SU-DHL-6 (cell line): ENCODE measurements at regions not wholly inside any gene's neighbourhood (a gene's known extent, or its start where the extent isn't known, plus 50 kb on each side); places are given as distances from the start of the nearest gene placed in this dataset.

Experiments used
- EZH2phosphoT487 ChIP-seq: fragments of 200-600 bp; sonication (generic), shearing (Covaris generic); conservative IDR thresholded peaks from 2 replicates; pipeline ENCODE4 v1.6.1; 2018; ENCODE audit warnings: mild to moderate bottlenecking, antibody characterized with exemption, low read length, moderate library complexity, mixed read lengths
- TF ChIP-seq, protein P1 (sequence below): fragments of 200-600 bp; sonication (generic); IDR thresholded peaks from one replicate; pipeline ENCODE4 v1.5.1; 2017; ENCODE audit warnings: antibody characterized with exemption, mild to moderate bottlenecking, low read length, moderate library complexity; ENCODE audit not compliant: insufficient read depth, poor library complexity, severe bottlenecking

DNA sequence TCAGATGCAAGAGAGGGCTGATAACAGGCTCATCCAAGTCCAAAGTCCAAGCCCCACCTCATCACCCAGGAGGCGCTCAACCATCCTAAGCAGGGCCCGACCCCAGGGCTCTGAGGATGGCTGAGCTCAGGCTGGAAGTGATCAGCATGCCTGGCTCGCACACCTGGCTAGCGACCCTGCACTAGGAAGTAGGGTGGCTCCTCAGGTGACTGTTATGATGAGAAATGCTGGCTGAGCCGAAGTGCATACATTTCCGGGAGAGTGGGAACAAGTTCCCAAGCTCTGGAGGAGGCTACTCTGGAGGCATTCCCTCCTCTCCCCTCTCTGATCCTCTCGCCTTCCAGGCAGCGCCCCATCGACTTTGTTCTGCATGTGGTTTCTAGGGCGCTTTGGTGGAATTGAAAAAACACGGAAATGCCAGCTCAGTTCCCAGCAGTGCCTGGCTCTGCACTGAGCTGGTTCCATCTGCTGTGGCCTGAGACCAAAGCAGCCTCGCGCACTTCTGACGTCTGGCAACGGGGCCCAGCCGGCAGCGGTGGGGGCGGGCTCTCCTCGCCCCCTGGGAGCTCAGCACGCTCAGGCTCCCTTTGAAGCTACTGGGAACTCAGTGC, 130.3 kb downstream of the IRF8 start:
- TF ChIP-seq, protein P1, sequence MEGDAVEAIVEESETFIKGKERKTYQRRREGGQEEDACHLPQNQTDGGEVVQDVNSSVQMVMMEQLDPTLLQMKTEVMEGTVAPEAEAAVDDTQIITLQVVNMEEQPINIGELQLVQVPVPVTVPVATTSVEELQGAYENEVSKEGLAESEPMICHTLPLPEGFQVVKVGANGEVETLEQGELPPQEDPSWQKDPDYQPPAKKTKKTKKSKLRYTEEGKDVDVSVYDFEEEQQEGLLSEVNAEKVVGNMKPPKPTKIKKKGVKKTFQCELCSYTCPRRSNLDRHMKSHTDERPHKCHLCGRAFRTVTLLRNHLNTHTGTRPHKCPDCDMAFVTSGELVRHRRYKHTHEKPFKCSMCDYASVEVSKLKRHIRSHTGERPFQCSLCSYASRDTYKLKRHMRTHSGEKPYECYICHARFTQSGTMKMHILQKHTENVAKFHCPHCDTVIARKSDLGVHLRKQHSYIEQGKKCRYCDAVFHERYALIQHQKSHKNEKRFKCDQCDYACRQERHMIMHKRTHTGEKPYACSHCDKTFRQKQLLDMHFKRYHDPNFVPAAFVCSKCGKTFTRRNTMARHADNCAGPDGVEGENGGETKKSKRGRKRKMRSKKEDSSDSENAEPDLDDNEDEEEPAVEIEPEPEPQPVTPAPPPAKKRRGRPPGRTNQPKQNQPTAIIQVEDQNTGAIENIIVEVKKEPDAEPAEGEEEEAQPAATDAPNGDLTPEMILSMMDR = no peak
- no peak for TF ChIP-seq EZH2phosphoT487
